Activated CD4-positive, alpha-beta memory T cell treated with anti-CD3 and anti-CD28 coated beads for 36 hours (primary cell): ENCODE measurements at regions not wholly inside any gene's neighbourhood (a gene's known extent, or its start where the extent isn't known, plus 50 kb on each side); places are given as distances from the start of the nearest gene placed in this dataset.

Experiments used
- CTCF ChIA-PET: fragments of 350-600 bp; sonication (Branson Sonifier 250); formaldehyde crosslinking; loops from one replicate; lab custom pipeline; 2021; ENCODE audit warnings: antibody characterized with exemption, inconsistent platforms; lab: Charles Lee
- POLR2A ChIA-PET: fragments of 350-600 bp; sonication (Branson Sonifier 250); formaldehyde crosslinking; loops from one replicate; lab custom pipeline; 2021; ENCODE audit warnings: antibody characterized with exemption; lab: Charles Lee
- DNase-seq: peaks from one replicate; pipeline ENCODE4 v3.0.0-alpha.2; 2020
- H3K27ac Mint-ChIP-seq: one replicate; pipeline ENCODE4 v1.8.0; 2021; ENCODE audit warnings: mixed read lengths
- H3K27me3 Mint-ChIP-seq: one replicate; pipeline ENCODE4 v1.8.0; 2021; ENCODE audit warnings: mixed read lengths
- H3K36me3 Mint-ChIP-seq: one replicate; pipeline ENCODE4 v1.8.0; 2021; ENCODE audit warnings: mixed read lengths
- H3K4me1 Mint-ChIP-seq: one replicate; pipeline ENCODE4 v1.8.0; 2021; ENCODE audit warnings: low read depth, mixed read lengths
- H3K4me3 Mint-ChIP-seq: one replicate; pipeline ENCODE4 v1.8.0; 2021; ENCODE audit warnings: mild to moderate bottlenecking, mixed read lengths
- H3K9me3 Mint-ChIP-seq: one replicate; pipeline ENCODE4 v1.8.0; 2021; ENCODE audit warnings: mixed read lengths
- intact Hi-C: fragments of 100-400 bp; cut with micrococcal nuclease; formaldehyde crosslinking; loops from one replicate; pipeline ENCODE4 v1.15.1; 2023

GRCh38 chr7:53420550-53420949, 385.1 kb downstream of the POM121L12 start:
- H3K36me3 Mint-ChIP-seq = no peaks in the 10 kb centered on the region
- DNase-seq = no peak
- no peaks in the 10 kb centered on the region for H3K27me3 Mint-ChIP-seq
- H3K4me3 Mint-ChIP-seq = no peak overlapping the region
- POLR2A ChIA-PET = no interaction called here
- H3K27ac Mint-ChIP-seq = no peak overlapping the region
- H3K9me3 Mint-ChIP-seq = peaks cover 37% of the 10 kb centered on the region
- CTCF ChIA-PET = no interaction called here
- H3K4me1 Mint-ChIP-seq = no peaks in the 10 kb centered on the region
- intact Hi-C loops = no loop called here

DNA sequence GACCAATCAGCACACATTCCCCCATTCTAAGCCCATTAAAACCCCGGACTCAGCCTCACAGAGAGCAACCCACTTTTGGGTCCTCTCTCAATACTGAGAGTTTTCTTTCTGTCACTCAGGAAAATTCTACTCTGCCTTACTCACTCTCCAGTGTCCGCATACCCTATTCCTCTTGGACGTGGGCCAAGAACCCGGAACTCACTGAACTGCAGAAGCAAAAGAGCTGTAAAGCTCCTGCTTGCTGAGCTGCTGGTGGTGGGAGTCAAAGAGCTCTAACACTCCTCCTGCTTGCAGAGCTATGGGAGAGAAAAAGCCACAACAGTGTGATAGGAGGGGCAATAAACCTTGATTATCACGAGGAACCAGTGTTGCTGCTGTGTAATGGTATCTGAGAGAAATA, 386.9 kb downstream of the POM121L12 start:
- Mint-ChIP-seq H3K27ac (no peak overlapping the region), H3K9me3 (peaks cover 34% of the 10 kb centered on the region), H3K4me1 (no peaks in the 10 kb centered on the region), H3K4me3 (no peak overlapping the region), H3K27me3 (no peaks in the 10 kb centered on the region), H3K36me3 (no peaks in the 10 kb centered on the region)
- POLR2A ChIA-PET = no interaction called here
- no peak for DNase-seq
- CTCF ChIA-PET = no interaction called here
- intact Hi-C loops = no loop called here

DNA sequence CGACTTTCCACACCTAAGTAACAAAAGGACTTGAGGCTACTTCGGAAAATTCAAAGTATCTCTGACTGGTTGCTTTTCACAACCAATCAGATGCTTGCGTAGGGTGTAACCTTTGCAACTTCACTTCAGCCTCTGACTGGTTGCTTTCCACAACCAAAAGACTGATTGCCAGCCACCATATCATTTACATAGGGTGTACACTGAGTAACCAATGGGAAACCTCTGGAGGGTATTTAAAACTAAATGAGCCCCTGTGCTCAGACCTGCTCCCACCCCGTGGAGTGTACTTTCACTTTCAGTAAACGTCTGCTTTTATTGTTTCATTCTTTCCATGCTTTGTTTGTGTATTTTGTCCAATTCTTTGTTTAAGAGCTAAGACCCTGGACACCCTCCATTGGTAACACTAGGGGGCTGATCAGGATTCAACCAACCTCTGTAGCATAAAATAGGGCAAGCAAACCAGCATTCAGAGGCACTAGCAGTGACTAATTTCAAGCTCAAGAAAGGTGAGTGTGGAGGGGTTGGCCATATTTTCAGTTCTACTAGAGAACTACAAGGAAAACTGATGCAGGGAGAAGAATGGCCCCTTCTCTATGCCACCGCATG, 390.8 kb downstream of the POM121L12 start:
- intact Hi-C loops = no loop called here
- peaks cover 29% of the 10 kb centered on the region for H3K9me3 Mint-ChIP-seq
- ChIA-PET CTCF (no interaction called here), POLR2A (no interaction called here)
- H3K27ac Mint-ChIP-seq = no peak overlapping the region
- H3K36me3 Mint-ChIP-seq = no peaks in the 10 kb centered on the region
- H3K4me1 Mint-ChIP-seq = no peaks in the 10 kb centered on the region
- no peaks in the 10 kb centered on the region for H3K27me3 Mint-ChIP-seq
- no peak overlapping the region for H3K4me3 Mint-ChIP-seq
- DNase-seq = no peak

GRCh38 chr7:53428045-53428444, 392.6 kb downstream of the POM121L12 start:
- Mint-ChIP-seq H3K27ac (no peak overlapping the region), H3K9me3 (peaks cover 29% of the 10 kb centered on the region), H3K4me1 (no peaks in the 10 kb centered on the region), H3K4me3 (no peak overlapping the region), H3K27me3 (no peaks in the 10 kb centered on the region), H3K36me3 (no peaks in the 10 kb centered on the region)
- DNase-seq = no peak
- POLR2A ChIA-PET = no interaction called here
- CTCF ChIA-PET = no interaction called here
- intact Hi-C loops = no loop called here

- POLR2A ChIA-PET = no interaction called here
- intact Hi-C loops = no loop called here
- no peaks in the 10 kb centered on the region for H3K4me1 Mint-ChIP-seq
Observed at GRCh38 chr7:53431901-53432300, 396.5 kb downstream of the POM121L12 start.

GRCh38 chr7:53437336-53437735, 401.9 kb downstream of the POM121L12 start:
- no peak overlapping the region for H3K4me3 Mint-ChIP-seq
- no peaks in the 10 kb centered on the region for H3K4me1 Mint-ChIP-seq
- no peaks in the 10 kb centered on the region for H3K36me3 Mint-ChIP-seq
- intact Hi-C loops = no loop called here
- ChIA-PET POLR2A (no interaction called here), CTCF (no interaction called here)
- H3K9me3 Mint-ChIP-seq = peaks cover 15% of the 10 kb centered on the region
- H3K27ac Mint-ChIP-seq = no peak overlapping the region
- DNase-seq = no peak
- H3K27me3 Mint-ChIP-seq = no peaks in the 10 kb centered on the region

More at GRCh38 chr7:53431901-53432300, 396.5 kb downstream of the POM121L12 start:
- Mint-ChIP-seq H3K4me3 (no peak overlapping the region), H3K36me3 (no peaks in the 10 kb centered on the region), H3K27me3 (no peaks in the 10 kb centered on the region), H3K27ac (no peak overlapping the region), H3K9me3 (peaks cover 19% of the 10 kb centered on the region)
- no peak for DNase-seq
- CTCF ChIA-PET = no interaction called here

- DNase-seq = no peak
- POLR2A ChIA-PET = no interaction called here
- H3K27ac Mint-ChIP-seq = no peak overlapping the region
Observed at GRCh38 chr7:53446170-53446569, 410.7 kb downstream of the POM121L12 start.

GRCh38 chr7:53458636-53459035, 423.2 kb downstream of the POM121L12 start:
- Mint-ChIP-seq H3K4me1 (no peaks in the 10 kb centered on the region), H3K4me3 (no peak overlapping the region), H3K27ac (no peak overlapping the region), H3K9me3 (peaks cover 21% of the 10 kb centered on the region), H3K27me3 (no peaks in the 10 kb centered on the region), H3K36me3 (no peaks in the 10 kb centered on the region)
- intact Hi-C loops = no loop called here
- POLR2A ChIA-PET = no interaction called here
- DNase-seq = no peak
- CTCF ChIA-PET = no interaction called here

More at GRCh38 chr7:53446170-53446569, 410.7 kb downstream of the POM121L12 start:
- no peaks in the 10 kb centered on the region for H3K27me3 Mint-ChIP-seq
- H3K9me3 Mint-ChIP-seq = peaks cover 8% of the 10 kb centered on the region
- no peak overlapping the region for H3K4me3 Mint-ChIP-seq
- no peaks in the 10 kb centered on the region for H3K36me3 Mint-ChIP-seq
- intact Hi-C loops = no loop called here
- H3K4me1 Mint-ChIP-seq = no peaks in the 10 kb centered on the region
- CTCF ChIA-PET = no interaction called here

GRCh38 chr7:53466371-53466770, 430.9 kb downstream of the POM121L12 start:
- H3K9me3 Mint-ChIP-seq = peaks cover 27% of the 10 kb centered on the region
- intact Hi-C loops = no loop called here
- H3K27ac Mint-ChIP-seq = no peak overlapping the region
- H3K4me1 Mint-ChIP-seq = no peaks in the 10 kb centered on the region
- H3K4me3 Mint-ChIP-seq = no peak overlapping the region
- no peaks in the 10 kb centered on the region for H3K27me3 Mint-ChIP-seq
- no peak for DNase-seq
- CTCF ChIA-PET = no interaction called here
- POLR2A ChIA-PET = no interaction called here
- H3K36me3 Mint-ChIP-seq = no peaks in the 10 kb centered on the region

DNA sequence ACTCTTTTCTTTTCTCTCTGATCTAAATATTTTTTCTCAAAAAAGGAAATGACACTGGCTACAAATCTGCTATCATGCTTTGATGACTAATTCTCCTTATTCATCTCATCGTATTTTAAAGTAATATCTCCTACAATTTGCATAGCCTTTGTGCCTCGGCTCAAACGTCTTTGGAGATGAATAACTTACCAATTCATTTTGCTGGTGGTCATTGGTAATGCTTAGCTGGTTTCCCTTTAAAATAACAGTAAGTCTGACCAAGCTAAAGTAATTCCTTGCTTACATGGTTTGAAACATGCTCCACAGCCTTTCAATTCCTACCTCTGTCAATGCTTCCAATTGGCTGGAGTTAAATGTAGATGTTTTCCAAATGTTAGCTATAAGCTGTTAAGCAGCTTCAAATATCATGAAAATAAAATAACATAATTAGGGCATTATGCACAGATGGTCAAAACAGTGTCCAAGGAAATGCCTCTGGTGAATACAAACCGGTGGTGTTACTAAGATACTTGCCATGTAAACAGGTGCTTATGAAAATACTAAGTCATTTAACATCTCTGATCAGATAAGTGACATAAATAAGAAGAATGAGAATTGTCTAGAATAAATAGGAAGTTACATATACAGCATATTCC, 435.0 kb downstream of the POM121L12 start:
- DNase-seq = no peak

DNA sequence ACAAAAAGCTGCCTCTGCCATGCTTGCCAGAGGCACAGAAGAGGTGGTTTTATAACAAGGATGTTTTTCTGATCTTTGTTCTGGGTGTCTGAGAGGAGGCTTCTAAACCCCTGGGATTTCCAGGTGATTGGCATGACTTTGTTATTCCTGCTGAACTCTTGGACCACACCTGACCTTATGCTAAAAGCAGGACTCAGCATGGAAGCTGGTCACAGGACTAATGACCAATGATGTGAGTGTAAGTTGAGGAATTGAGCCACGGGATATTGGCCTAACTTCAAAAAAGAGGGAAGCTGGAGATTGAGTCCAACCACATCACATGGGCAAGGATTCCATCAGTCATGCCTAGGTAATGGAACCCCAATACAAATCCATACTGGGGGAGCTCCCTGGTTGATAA, 437.9 kb downstream of the POM121L12 start:
- no peak overlapping the region for H3K27ac Mint-ChIP-seq

More for the DNA sequence above, 435.0 kb downstream of the POM121L12 start:
- Mint-ChIP-seq H3K4me3 (no peak overlapping the region), H3K9me3 (peaks cover 26% of the 10 kb centered on the region), H3K27ac (no peak overlapping the region), H3K4me1 (no peaks in the 10 kb centered on the region), H3K27me3 (no peaks in the 10 kb centered on the region), H3K36me3 (no peaks in the 10 kb centered on the region)
- CTCF ChIA-PET = no interaction called here
- POLR2A ChIA-PET = no interaction called here
- intact Hi-C loops = no loop called here

GRCh38 chr7:53475776-53476175, 440.3 kb downstream of the POM121L12 start:
- CTCF ChIA-PET = no interaction called here
- intact Hi-C loops = no loop called here
- no peaks in the 10 kb centered on the region for H3K4me1 Mint-ChIP-seq
- no peaks in the 10 kb centered on the region for H3K27me3 Mint-ChIP-seq
- peaks cover 35% of the 10 kb centered on the region for H3K9me3 Mint-ChIP-seq
- H3K4me3 Mint-ChIP-seq = no peak overlapping the region
- no peak for DNase-seq
- POLR2A ChIA-PET = no interaction called here
- H3K27ac Mint-ChIP-seq = no peak overlapping the region
- H3K36me3 Mint-ChIP-seq = no peaks in the 10 kb centered on the region

More for the DNA sequence above, 437.9 kb downstream of the POM121L12 start:
- DNase-seq = no peak
- H3K4me1 Mint-ChIP-seq = no peaks in the 10 kb centered on the region
- ChIA-PET CTCF (no interaction called here), POLR2A (no interaction called here)
- H3K36me3 Mint-ChIP-seq = no peaks in the 10 kb centered on the region
- no peak overlapping the region for H3K4me3 Mint-ChIP-seq
- no peaks in the 10 kb centered on the region for H3K27me3 Mint-ChIP-seq
- intact Hi-C loops = no loop called here
- H3K9me3 Mint-ChIP-seq = peaks cover 34% of the 10 kb centered on the region

DNA sequence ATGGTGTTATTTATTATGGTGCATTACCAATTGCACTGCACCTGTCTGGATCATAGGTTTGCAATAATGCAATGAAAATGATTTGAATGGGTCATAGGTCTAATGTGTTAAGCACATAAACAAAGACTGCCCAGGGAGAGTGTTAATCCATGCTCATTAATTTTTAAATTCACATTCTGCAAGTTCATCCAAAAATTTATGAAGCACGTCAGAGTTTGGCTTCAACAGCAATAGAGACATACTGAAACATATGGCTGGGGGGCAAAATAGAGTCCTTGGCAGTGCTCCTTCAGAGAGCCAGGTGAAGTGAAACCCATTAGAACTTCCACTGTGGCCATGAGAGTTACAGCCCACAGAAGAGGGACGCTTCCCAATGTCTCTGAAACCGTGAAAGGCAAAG, 441.1 kb downstream of the POM121L12 start:
- H3K36me3 Mint-ChIP-seq = no peaks in the 10 kb centered on the region
- H3K9me3 Mint-ChIP-seq = peaks cover 35% of the 10 kb centered on the region
- POLR2A ChIA-PET = no interaction called here
- no peaks in the 10 kb centered on the region for H3K4me1 Mint-ChIP-seq
- H3K4me3 Mint-ChIP-seq = no peak overlapping the region
- no peaks in the 10 kb centered on the region for H3K27me3 Mint-ChIP-seq
- intact Hi-C loops = no loop called here
- CTCF ChIA-PET = no interaction called here
- H3K27ac Mint-ChIP-seq = no peak overlapping the region
- no peak for DNase-seq
